ENCODE measurements at regions not wholly inside any gene's neighbourhood (a gene's known extent, or its start where the extent isn't known, plus 50 kb on each side); places are given as distances from the start of the nearest gene placed in this dataset.

GRCh38 chr4:36426741-36427140, 145.3 kb downstream of the DTHD1 start:
- no peak for DNase-seq
- WGBS, 5 donors = 67 to 76% (median 76%) methylated on average over 5 of the region's 5 CpGs
- H3K27me3 ChIP-seq (replicated peaks in 1 of 7) = peaks cover 0 to 15% (median 0%) of the 10 kb centered on the region in 7 donors

DNA sequence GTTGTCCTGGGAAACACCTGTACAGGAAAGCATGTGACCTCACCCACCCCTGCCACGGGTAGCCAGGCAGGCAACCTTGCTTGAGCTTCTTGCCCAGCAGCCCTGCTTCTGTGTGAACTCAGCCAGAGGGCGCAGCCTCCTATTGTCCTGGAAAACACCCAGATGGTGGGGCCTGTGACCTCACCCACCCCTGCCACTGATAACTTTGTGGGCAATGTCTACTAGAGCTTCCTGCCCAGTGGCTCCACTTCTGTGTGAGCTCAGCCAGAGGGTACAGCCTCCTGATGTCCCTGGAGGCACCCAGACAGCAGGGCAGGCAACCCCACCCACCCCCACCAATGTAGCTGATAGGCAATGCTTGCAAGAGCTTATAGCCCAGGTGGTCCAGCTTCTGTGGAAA, 146.3 kb downstream of the DTHD1 start:
- TF ChIP-seq POLR2AphosphoS5 (IDR thresholded peaks at IDR 0.05) = no peak
- TF ChIP-seq POLR2A (IDR thresholded peaks at IDR 0.05) = no peak
- TF ChIP-seq, protein P1, sequence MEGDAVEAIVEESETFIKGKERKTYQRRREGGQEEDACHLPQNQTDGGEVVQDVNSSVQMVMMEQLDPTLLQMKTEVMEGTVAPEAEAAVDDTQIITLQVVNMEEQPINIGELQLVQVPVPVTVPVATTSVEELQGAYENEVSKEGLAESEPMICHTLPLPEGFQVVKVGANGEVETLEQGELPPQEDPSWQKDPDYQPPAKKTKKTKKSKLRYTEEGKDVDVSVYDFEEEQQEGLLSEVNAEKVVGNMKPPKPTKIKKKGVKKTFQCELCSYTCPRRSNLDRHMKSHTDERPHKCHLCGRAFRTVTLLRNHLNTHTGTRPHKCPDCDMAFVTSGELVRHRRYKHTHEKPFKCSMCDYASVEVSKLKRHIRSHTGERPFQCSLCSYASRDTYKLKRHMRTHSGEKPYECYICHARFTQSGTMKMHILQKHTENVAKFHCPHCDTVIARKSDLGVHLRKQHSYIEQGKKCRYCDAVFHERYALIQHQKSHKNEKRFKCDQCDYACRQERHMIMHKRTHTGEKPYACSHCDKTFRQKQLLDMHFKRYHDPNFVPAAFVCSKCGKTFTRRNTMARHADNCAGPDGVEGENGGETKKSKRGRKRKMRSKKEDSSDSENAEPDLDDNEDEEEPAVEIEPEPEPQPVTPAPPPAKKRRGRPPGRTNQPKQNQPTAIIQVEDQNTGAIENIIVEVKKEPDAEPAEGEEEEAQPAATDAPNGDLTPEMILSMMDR (IDR thresholded peaks at IDR 0.05 in 8 of 11, conservative IDR thresholded peaks at IDR 0.05 in 3 of 11) = no peak
- Histone ChIP-seq H3K27ac (no peak overlapping the region), H3K4me1 (no peaks in the 10 kb centered on the region), H3K27me3 (replicated peaks in 1 of 7) (peaks cover 0 to 15% (median 0%) of the 10 kb centered on the region in 7 donors), H3K36me3 (no peaks in the 10 kb centered on the region), H3K4me3 (no peak overlapping the region), H3K9me3 (no peaks in the 10 kb centered on the region)
- intact Hi-C loops (cut with DNase I; ENCODE audit: low total_unique reads) = no loop called here
- 43 to 60% (median 44%) methylated on average over 1 to 2 of the region's 2 CpGs for WGBS, 5 donors
- no peak for DNase-seq

More at GRCh38 chr4:36426741-36427140, 145.3 kb downstream of the DTHD1 start:
- Histone ChIP-seq H3K4me1 (no peaks in the 10 kb centered on the region), H3K27ac (no peak overlapping the region), H3K4me3 (no peak overlapping the region), H3K9me3 (no peaks in the 10 kb centered on the region), H3K36me3 (no peaks in the 10 kb centered on the region)
- TF ChIP-seq POLR2A (IDR thresholded peaks at IDR 0.05) = no peak
- TF ChIP-seq, protein P1 (IDR thresholded peaks at IDR 0.05 in 8 of 11, conservative IDR thresholded peaks at IDR 0.05 in 3 of 11) = no peak
- TF ChIP-seq POLR2AphosphoS5 (IDR thresholded peaks at IDR 0.05) = no peak
- intact Hi-C loops (cut with DNase I; ENCODE audit: low total_unique reads) = no loop called here

GRCh38 chr4:36432586-36432985, 151.2 kb downstream of the DTHD1 start:
- H3K9me3 ChIP-seq = peaks cover 0 to 21% (median 2%) of the 10 kb centered on the region in 8 donors
- intact Hi-C loops (cut with DNase I; ENCODE audit: low total_unique reads) = no loop called here
- TF ChIP-seq POLR2AphosphoS5 (IDR thresholded peaks at IDR 0.05) = no peak
- peaks cover 0 to 8% (median 0%) of the 10 kb centered on the region in 7 donors for H3K27me3 ChIP-seq (replicated peaks in 1 of 7)
- no peak overlapping the region for H3K27ac ChIP-seq
- 33 to 96% (median 86%) methylated on average over 2 of the region's 2 CpGs for WGBS, 5 donors
- no peaks in the 10 kb centered on the region for H3K36me3 ChIP-seq
- DNase-seq = no peak
- H3K4me1 ChIP-seq = no peaks in the 10 kb centered on the region
- no peak overlapping the region for H3K4me3 ChIP-seq

- Histone ChIP-seq H3K4me3 (no peak overlapping the region), H3K27ac (no peak overlapping the region), H3K27me3 (replicated peaks in 1 of 7) (peaks cover 0 to 8% (median 0%) of the 10 kb centered on the region in 7 donors), H3K36me3 (no peaks in the 10 kb centered on the region), H3K4me1 (no peaks in the 10 kb centered on the region), H3K9me3 (peaks cover 0 to 24% (median 2%) of the 10 kb centered on the region in 8 donors)
- TF ChIP-seq, protein P1 (IDR thresholded peaks at IDR 0.05 in 8 of 11, conservative IDR thresholded peaks at IDR 0.05 in 3 of 11) = no peak
- TF ChIP-seq POLR2AphosphoS5 (IDR thresholded peaks at IDR 0.05) (no peak), POLR2A (IDR thresholded peaks at IDR 0.05) (no peak)
- DNase-seq = no peak
- WGBS, 5 donors = 40 to 78% (median 68%) methylated on average over 1 to 4 of the region's 4 CpGs
- intact Hi-C loops (cut with DNase I; ENCODE audit: low total_unique reads) = no loop called here
Observed at GRCh38 chr4:36439556-36439955, 158.1 kb downstream of the DTHD1 start.

- WGBS, 5 donors = 67 to 86% (median 75%) methylated on average over 2 of the region's 2 CpGs
- TF ChIP-seq POLR2AphosphoS5 (IDR thresholded peaks at IDR 0.05) = no peak
- TF ChIP-seq, protein P1 (IDR thresholded peaks at IDR 0.05 in 8 of 11, conservative IDR thresholded peaks at IDR 0.05 in 3 of 11) = no peak
- no peak for TF ChIP-seq POLR2A (IDR thresholded peaks at IDR 0.05)
- Histone ChIP-seq H3K4me3 (no peak overlapping the region), H3K36me3 (no peaks in the 10 kb centered on the region), H3K27ac (peak overlapping the region in 1 of 8 donors; percentile 56), H3K27me3 (replicated peaks in 1 of 7) (no peaks in the 10 kb centered on the region), H3K9me3 (no peaks in the 10 kb centered on the region), H3K4me1 (no peaks in the 10 kb centered on the region)
- no peak for DNase-seq
- intact Hi-C loops (cut with DNase I; ENCODE audit: low total_unique reads) = no loop called here
Observed at GRCh38 chr4:36445480-36445879, 164.1 kb downstream of the DTHD1 start.
